Renal pelvis (tissue), 1 donor: ENCODE measurements at regions not wholly inside any gene's neighbourhood (a gene's known extent, or its start where the extent isn't known, plus 50 kb on each side); places are given as distances from the start of the nearest gene placed in this dataset.

ENCODE experiments used
- DNase-seq: peaks from one replicate; pipeline ENCODE4 v3.0.0-alpha.2; 2013

GRCh38 chr17:79220201-79220712 is 145.6 kb downstream of the ENGASE start:
- DNase-seq = no peak

- no peak for DNase-seq
Observed at GRCh38 chr17:79219208-79219935, 144.7 kb downstream of the ENGASE start.

GRCh38 chr17:79218825-79219200 is 144.2 kb downstream of the ENGASE start:
- DNase-seq = no peak

- no peak for DNase-seq
Observed at GRCh38 chr17:79218175-79218824, 143.7 kb downstream of the ENGASE start.

- no peak for DNase-seq
Observed at GRCh38 chr17:79217473-79218135, 143.0 kb downstream of the ENGASE start.

GRCh38 chr17:79216826-79217225 is 142.2 kb downstream of the ENGASE start:
- no peak for DNase-seq

- DNase-seq = no peak
Observed at GRCh38 chr17:79216391-79216790, 141.8 kb downstream of the ENGASE start.

- DNase-seq = no peak
Observed at GRCh38 chr17:79215631-79216030, 141.0 kb downstream of the ENGASE start.

GRCh38 chr17:79214940-79215604 is 140.4 kb downstream of the ENGASE start:
- no peak for DNase-seq

GRCh38 chr17:79214459-79214858 is 139.8 kb downstream of the ENGASE start:
- no peak for DNase-seq

- no peak for DNase-seq
Observed at GRCh38 chr17:79213305-79213704, 138.7 kb downstream of the ENGASE start.

GRCh38 chr17:79212149-79213087 is 137.8 kb downstream of the ENGASE start:
- DNase-seq = no peak

GRCh38 chr17:79211061-79211770 is 136.6 kb downstream of the ENGASE start:
- DNase-seq = no peak

- no peak for DNase-seq
Observed at GRCh38 chr17:79210638-79211037, 136.0 kb downstream of the ENGASE start.

GRCh38 chr17:79207960-79208359 is 133.3 kb downstream of the ENGASE start:
- DNase-seq = no peak

- no peak for DNase-seq
Observed at GRCh38 chr17:79205688-79206205, 131.1 kb downstream of the ENGASE start.

- DNase-seq = no peak
Observed at GRCh38 chr17:79204261-79204660, 129.6 kb downstream of the ENGASE start.

- DNase-seq = no peak
Observed at GRCh38 chr17:79203657-79204056, 129.0 kb downstream of the ENGASE start.

- DNase-seq = no peak
Observed at GRCh38 chr17:79203016-79203415, 128.4 kb downstream of the ENGASE start.

GRCh38 chr17:79202480-79202879 is 127.9 kb downstream of the ENGASE start:
- no peak for DNase-seq
